Fibroblast of pulmonary artery (primary cell): ENCODE measurements at regions not wholly inside any gene's neighbourhood (a gene's known extent, or its start where the extent isn't known, plus 50 kb on each side); places are given as distances from the start of the nearest gene placed in this dataset.
A peak's percentile ranks its signal among the peaks of the same experiment; 100 is the strongest.

Experiments used
- DNase-seq: peaks from one replicate; pipeline ENCODE4 v3.0.0-alpha.2; 2010; ENCODE audit warnings: low read depth
- H3K4me3 ChIP-seq: replicated peaks from 2 replicates; pipeline ENCODE4 v1.5.1; 2011; ENCODE audit warnings: low read depth, mild to moderate bottlenecking, control low read depth, low read length, moderate library complexity
- CTCF ChIP-seq: IDR thresholded peaks from 2 replicates; pipeline ENCODE4 v1.5.1; 2011; ENCODE audit warnings: mild to moderate bottlenecking, control low read depth, low read length, inconsistent platforms; ENCODE audit errors: missing control alignments

DNA sequence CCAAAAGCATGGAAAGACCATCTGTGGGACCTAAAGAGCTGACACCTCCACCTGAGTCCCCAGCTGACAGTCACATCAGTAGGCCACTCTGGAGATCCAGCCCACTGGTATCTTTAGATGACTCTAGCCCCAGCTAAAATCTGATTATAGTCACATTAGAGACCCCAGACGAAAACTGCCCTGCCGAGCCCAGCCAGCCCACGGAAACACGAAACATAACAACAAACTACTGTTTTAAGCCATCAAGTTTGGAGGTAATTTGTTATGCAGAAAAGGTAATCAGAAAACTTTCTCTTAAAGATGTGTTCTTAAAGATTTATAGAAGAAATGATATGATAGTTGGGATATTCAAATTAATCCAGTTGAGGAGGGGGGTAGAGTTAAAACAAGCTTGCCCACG, 175.7 kb downstream of the DHX15 start:
- no peak for DNase-seq
- H3K4me3 ChIP-seq: no peak overlapping the region
- TF ChIP-seq CTCF: no peak

DNA sequence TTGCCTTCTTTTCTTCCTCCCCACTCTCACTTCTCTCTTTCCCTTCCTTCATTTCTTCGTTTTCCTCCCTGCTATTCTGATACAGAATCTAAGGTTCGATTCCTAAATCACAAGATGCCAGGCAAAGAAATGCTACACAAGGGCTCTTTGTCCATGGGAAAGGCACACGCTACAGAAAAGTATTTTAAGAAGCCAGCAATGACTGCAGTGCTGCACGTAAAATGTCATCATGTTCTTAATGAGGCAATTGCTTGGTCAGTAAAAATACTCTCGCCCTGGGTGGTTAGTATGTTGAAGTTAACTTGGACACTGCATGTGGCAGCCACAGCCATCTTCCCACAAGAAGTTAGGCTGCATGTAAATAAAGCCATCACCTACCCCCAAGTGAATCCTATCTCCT, 178.4 kb downstream of the DHX15 start:
- no peak for TF ChIP-seq CTCF

GRCh38 chr4:24405341-24405740, 179.0 kb downstream of the DHX15 start:
- DNase-seq: no peak
- no peak overlapping the region for H3K4me3 ChIP-seq
- no peak for TF ChIP-seq CTCF

More for the DNA sequence above, 178.4 kb downstream of the DHX15 start:
- no peak overlapping the region for H3K4me3 ChIP-seq
- no peak for DNase-seq

GRCh38 chr4:24404281-24404680, 180.1 kb downstream of the DHX15 start:
- peak; percentile 4 for DNase-seq
- TF ChIP-seq CTCF: no peak

DNA sequence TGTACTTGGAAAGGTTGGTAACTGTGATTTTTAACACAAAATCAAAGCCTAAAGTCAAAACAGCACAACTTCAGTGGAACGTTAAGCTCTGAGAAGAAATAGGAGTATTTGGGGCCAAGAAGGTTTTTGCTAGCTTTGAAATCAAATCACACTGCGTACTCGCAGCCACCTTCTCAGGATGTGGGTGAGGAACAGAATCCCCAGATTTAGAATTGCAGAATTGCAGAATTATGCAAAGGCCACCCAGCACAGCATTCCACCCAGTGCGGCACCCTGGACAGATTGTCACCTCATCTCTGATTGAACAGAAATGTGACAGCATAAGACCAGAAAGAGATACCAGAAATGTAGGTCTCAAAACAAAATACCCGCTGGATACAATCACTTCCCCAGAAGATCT, 181.1 kb downstream of the DHX15 start:
- no peak overlapping the region for H3K4me3 ChIP-seq
- no peak for TF ChIP-seq CTCF
- DNase-seq: no peak

More at GRCh38 chr4:24404281-24404680, 180.1 kb downstream of the DHX15 start:
- H3K4me3 ChIP-seq: no peak overlapping the region

- H3K4me3 ChIP-seq: no peak overlapping the region
- no peak for DNase-seq
- no peak for TF ChIP-seq CTCF
Measured at GRCh38 chr4:24400537-24400936, 183.8 kb downstream of the DHX15 start.

GRCh38 chr4:24396988-24397387, 187.4 kb downstream of the DHX15 start:
- H3K4me3 ChIP-seq: no peak overlapping the region

More at GRCh38 chr4:24396988-24397387, 187.4 kb downstream of the DHX15 start:
- DNase-seq: no peak
- TF ChIP-seq CTCF: no peak
